Upper lobe of left lung (tissue), 4 donors: ENCODE measurements at regions not wholly inside any gene's neighbourhood (a gene's known extent, or its start where the extent isn't known, plus 50 kb on each side); places are given as distances from the start of the nearest gene placed in this dataset.

Experiments
- CTCF ChIP-seq, 6 experiments: fragments of 450-650 bp in 4 of 6; fragments of 200-600 bp in 2 of 6; sonication (generic) in 2 of 6; IDR thresholded peaks; one replicate each; pipeline ENCODE4 v1.5.1; 2016 to 2019; ENCODE audit warnings: antibody characterized with exemption in 6 of 6
- EP300 ChIP-seq, 4 donors: sonication (generic); formaldehyde crosslinking; IDR thresholded peaks; one replicate each; pipeline ENCODE4 v1.5.1; 2017; ENCODE audit warnings: antibody characterized with exemption in 4 of 4, control low read depth in 2 of 4

GRCh38 chr14:39988939-39989338 lies 556.7 kb upstream of the FBXO33 start:
- no peak for TF ChIP-seq EP300 (IDR thresholded peaks at IDR 0.05)
- TF ChIP-seq CTCF (IDR thresholded peaks at IDR 0.05), result peak in 2 of 6 experiments; percentile 7 to 46
